Tibial nerve (tissue), 4 donors: ENCODE measurements at regions not wholly inside any gene's neighbourhood (a gene's known extent, or its start where the extent isn't known, plus 50 kb on each side); places are given as distances from the start of the nearest gene placed in this dataset.

Source experiments
- EP300 ChIP-seq, 2 donors: sonication (generic); formaldehyde crosslinking; IDR thresholded peaks; one replicate each; pipeline ENCODE4 v1.6.1; 2017; ENCODE audit warnings: antibody characterized with exemption in 2 of 2, mild to moderate bottlenecking in 1 of 2
- POLR2A ChIP-seq, 2 donors: fragments of 450-650 bp; IDR thresholded peaks; one replicate each; pipeline ENCODE4 v1.6.1; 2017; ENCODE audit warnings: antibody characterized with exemption in 2 of 2, mild to moderate bottlenecking in 2 of 2, moderate library complexity in 2 of 2
- TF ChIP-seq, protein P1 (sequence below), 5 experiments: fragments of 200-600 bp in 3 of 5; fragments of 450-650 bp in 2 of 5; sonication (generic) in 3 of 5; IDR thresholded peaks; one replicate each; pipeline ENCODE4 v1.5.1; 2016 to 2019; ENCODE audit warnings: antibody characterized with exemption in 5 of 5, mild to moderate bottlenecking in 3 of 5, moderate library complexity in 2 of 5

DNA sequence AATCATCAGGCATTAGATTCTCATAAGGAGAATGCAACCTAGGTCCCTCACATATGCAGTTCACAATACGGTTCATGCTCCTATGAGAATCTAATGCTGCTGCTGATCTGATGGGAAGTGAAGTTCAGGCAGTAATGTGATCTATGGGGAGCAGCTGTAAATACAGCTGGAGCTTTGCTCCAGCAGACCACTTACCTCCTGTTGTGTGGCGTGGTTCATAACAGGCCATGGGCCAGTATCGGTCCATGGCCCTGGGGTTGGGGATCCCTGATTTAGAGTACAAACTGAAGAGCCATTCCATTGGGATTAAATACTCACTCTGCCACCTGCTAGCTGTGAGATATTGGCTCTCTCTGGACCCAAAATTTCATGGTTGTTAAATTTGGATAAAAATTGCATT, 244.6 kb upstream of the POGK start:
- TF ChIP-seq, protein P1, sequence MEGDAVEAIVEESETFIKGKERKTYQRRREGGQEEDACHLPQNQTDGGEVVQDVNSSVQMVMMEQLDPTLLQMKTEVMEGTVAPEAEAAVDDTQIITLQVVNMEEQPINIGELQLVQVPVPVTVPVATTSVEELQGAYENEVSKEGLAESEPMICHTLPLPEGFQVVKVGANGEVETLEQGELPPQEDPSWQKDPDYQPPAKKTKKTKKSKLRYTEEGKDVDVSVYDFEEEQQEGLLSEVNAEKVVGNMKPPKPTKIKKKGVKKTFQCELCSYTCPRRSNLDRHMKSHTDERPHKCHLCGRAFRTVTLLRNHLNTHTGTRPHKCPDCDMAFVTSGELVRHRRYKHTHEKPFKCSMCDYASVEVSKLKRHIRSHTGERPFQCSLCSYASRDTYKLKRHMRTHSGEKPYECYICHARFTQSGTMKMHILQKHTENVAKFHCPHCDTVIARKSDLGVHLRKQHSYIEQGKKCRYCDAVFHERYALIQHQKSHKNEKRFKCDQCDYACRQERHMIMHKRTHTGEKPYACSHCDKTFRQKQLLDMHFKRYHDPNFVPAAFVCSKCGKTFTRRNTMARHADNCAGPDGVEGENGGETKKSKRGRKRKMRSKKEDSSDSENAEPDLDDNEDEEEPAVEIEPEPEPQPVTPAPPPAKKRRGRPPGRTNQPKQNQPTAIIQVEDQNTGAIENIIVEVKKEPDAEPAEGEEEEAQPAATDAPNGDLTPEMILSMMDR (IDR thresholded peaks at IDR 0.05): no peak
- no peak for TF ChIP-seq POLR2A (IDR thresholded peaks at IDR 0.05)
- no peak for TF ChIP-seq EP300 (IDR thresholded peaks at IDR 0.05)
